PC-9 (cell line): ENCODE measurements at regions not wholly inside any gene's neighbourhood (a gene's known extent, or its start where the extent isn't known, plus 50 kb on each side); places are given as distances from the start of the nearest gene placed in this dataset.
"Not testable (repeated sequence)": the region's sequence is repeated elsewhere in the genome, so short reads cannot be mapped to it uniquely, and the experiment has no call there.

Source experiments
- BruUV-seq: library from RNA; stranded (reverse); fragments of 400-500 nt; replicated peaks from 2 replicates; lab custom pipeline; 2021; lab: Mats Ljungman, UMichigan
- CTCF ChIA-PET: fragments of 300-600 bp; sonication (Branson Sonifier 250); formaldehyde crosslinking; loops from one replicate; lab custom pipeline; 2022; ENCODE audit warnings: antibody characterized with exemption; lab: Charles Lee
- POLR2A ChIA-PET: fragments of 300-600 bp; sonication (Branson Sonifier 250); formaldehyde crosslinking; loops from one replicate; lab custom pipeline; 2022; ENCODE audit warnings: antibody characterized with exemption; ENCODE audit not compliant: unreplicated experiment; lab: Charles Lee
- DNase-seq, 2 experiments: peaks; one replicate each; pipeline versions ENCODE4 v3.0.0 to v3.0.0-alpha.2; 2015 to 2022; ENCODE audit warnings: mixed read lengths in 1 of 2
- H2AFZ ChIP-seq: fragments of 200-600 bp; sonication (generic); 2 replicates; pipeline ENCODE4 v1.8.1; 2017; ENCODE audit warnings: antibody characterized with exemption
- H3F3A ChIP-seq: fragments of 200-600 bp; sonication (generic); 2 replicates; pipeline ENCODE4 v1.8.1; 2017; ENCODE audit warnings: antibody characterized with exemption, mild to moderate bottlenecking, low read depth; ENCODE audit not compliant: insufficient read depth
- H3K27ac ChIP-seq: fragments of 200-600 bp; sonication (generic); 2 replicates; pipeline ENCODE4 v1.6.1; 2016; ENCODE audit warnings: mixed run types
- H3K27me3 ChIP-seq: fragments of 200-600 bp; sonication (generic); 2 replicates; pipeline ENCODE4 v1.6.1; 2016; ENCODE audit warnings: low read depth, mixed run types; ENCODE audit not compliant: insufficient read depth
- H3K36me3 ChIP-seq: fragments of 200-600 bp; sonication (generic); 2 replicates; pipeline ENCODE4 v1.6.1; 2016; ENCODE audit warnings: low read depth, mixed run types
- H3K4me1 ChIP-seq: fragments of 200-600 bp; sonication (generic); replicated peaks from 2 replicates; pipeline ENCODE4 v1.6.1; 2016; ENCODE audit warnings: mixed run types; ENCODE audit not compliant: insufficient read depth
- H3K4me2 ChIP-seq: fragments of 200-600 bp; sonication (generic); 2 replicates; pipeline ENCODE4 v1.6.1; 2017; ENCODE audit warnings: mixed run types
- H3K4me3 ChIP-seq: fragments of 200-600 bp; sonication (generic); 2 replicates; pipeline ENCODE4 v1.6.1; 2016; ENCODE audit warnings: mixed run types
- H3K79me2 ChIP-seq: fragments of 200-600 bp; sonication (generic); 2 replicates; pipeline ENCODE4 v1.6.1; 2017; ENCODE audit warnings: low read depth, mixed run types
- H3K9me2 ChIP-seq: fragments of 200-600 bp; sonication (generic); 2 replicates; pipeline ENCODE4 v1.8.1; 2017; ENCODE audit warnings: mild to moderate bottlenecking; ENCODE audit not compliant: insufficient read depth
- H3K9me3 ChIP-seq: fragments of 200-600 bp; sonication (generic); 2 replicates; pipeline ENCODE4 v1.8.1; 2016; ENCODE audit warnings: low read depth; ENCODE audit not compliant: insufficient read depth
- H4K20me1 ChIP-seq: fragments of 200-600 bp; sonication (generic); 2 replicates; pipeline ENCODE4 v1.8.1; 2017; ENCODE audit not compliant: insufficient read depth
- CTCF ChIP-seq: fragments of 200-600 bp; sonication (generic); conservative IDR thresholded peaks from 2 replicates; pipeline ENCODE4 v1.6.1; 2017; ENCODE audit warnings: mixed run types, antibody characterized with exemption, mild to moderate bottlenecking, moderate library complexity
- EZH2 ChIP-seq: fragments of 200-600 bp; sonication (generic); IDR thresholded peaks from 2 replicates; pipeline ENCODE4 v1.8.0; 2017; ENCODE audit warnings: antibody characterized with exemption, low read depth
- intact Hi-C: fragments of 100-400 bp; cut with micrococcal nuclease; formaldehyde crosslinking; loops from one replicate; pipeline ENCODE4 v1.10.0; 2022; ENCODE audit not compliant: unreplicated experiment

DNA sequence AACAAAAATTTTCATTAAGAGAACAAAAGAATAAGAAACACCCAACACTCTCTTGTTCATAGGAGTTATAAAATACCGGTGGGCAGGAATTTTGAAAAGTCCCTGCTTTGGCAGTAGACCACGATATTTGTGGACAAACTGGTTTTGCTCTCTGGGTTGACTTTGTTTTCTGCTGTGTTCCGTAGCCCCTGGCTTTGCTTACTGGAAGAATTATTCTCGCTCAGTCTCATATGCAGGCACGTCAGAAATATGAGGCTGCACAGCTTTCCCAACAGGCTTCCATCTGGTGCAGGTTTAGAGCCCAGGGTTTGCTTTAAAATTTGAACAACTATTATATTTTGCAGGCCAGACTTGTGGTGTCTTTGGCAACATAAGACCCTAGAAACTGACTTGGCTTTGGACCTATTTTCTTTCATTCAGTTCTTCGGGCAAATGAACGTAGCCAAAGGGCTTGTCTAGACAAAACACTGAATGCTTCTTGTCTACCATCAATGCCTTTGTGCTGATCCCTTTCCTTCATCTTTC lies 2012.6 kb downstream of the PCDH9 start:
- Histone ChIP-seq H3K4me3 (no peak overlapping the region), H3K9me3 (no peaks in the 10 kb centered on the region), H4K20me1 (no peaks in the 10 kb centered on the region), H3K27ac (no peak overlapping the region), H3K4me1 (no peaks in the 10 kb centered on the region), H3K9me2 (peaks cover 7% of the 10 kb centered on the region; the same call in 1 of the 2 replicates), H2AFZ (no peak overlapping the region), H3K27me3 (no peaks in the 10 kb centered on the region), H3K79me2 (no peaks in the 10 kb centered on the region), H3K36me3 (no peaks in the 10 kb centered on the region), H3K4me2 (no peak overlapping the region), H3F3A (no peaks in the 10 kb centered on the region)
- intact Hi-C loops = no loop called here
- TF ChIP-seq CTCF (no peak), EZH2 (no peak)
- POLR2A ChIA-PET = no interaction called here
- BruUV-seq = no TSS peak
- DNase-seq = no peak
- CTCF ChIA-PET = no interaction called here

DNA sequence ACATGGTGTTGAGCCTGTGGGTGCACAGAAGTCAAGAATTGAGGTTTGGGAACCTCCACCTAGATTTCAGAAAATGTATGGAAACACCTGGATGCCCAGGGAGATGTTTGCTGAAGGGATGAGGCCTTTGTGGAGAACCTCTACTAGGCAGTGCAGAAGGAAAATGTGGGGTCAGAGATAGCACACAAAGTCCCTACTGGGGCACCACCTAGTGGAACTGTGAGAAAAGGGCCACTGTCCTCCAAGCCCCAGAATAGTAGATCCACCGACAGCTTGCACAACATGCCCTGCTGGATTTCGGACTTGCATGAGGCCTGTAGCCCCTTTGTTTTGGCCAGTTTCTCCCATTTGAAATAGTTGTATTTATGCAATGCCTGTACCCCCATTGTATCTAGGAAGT lies 2027.3 kb downstream of the PCDH9 start:
- H3F3A ChIP-seq, H3K4me2 ChIP-seq, H3K27ac ChIP-seq, CTCF ChIA-PET, DNase-seq, H3K9me3 ChIP-seq, intact Hi-C loops, H3K79me2 ChIP-seq, H3K36me3 ChIP-seq, H3K9me2 ChIP-seq, BruUV-seq, H4K20me1 ChIP-seq, H3K27me3 ChIP-seq, H3K4me1 ChIP-seq, H2AFZ ChIP-seq, POLR2A ChIA-PET, H3K4me3 ChIP-seq: not testable (repeated sequence)

DNA sequence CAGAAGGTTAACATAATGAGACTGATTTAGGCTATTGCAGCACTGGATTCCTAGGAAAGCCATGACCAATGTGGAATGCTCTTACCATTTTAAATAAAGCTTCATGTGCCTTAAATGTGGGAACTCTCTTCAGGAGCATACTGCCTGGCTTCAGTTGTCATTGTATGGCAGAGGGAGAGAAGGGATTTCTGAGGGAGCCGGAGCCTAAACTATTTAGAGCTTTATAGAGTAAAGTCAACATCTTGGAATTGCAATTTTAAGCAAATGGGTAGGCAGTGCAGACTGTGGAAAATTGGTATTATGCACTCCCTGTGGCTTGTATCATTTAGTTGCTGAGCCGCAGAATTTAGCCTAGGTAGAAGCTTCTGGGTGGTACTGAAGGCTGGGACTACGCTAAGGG lies 2041.4 kb downstream of the PCDH9 start:
- POLR2A ChIA-PET = no interaction called here
- H4K20me1 ChIP-seq = no peaks in the 10 kb centered on the region

More for the DNA sequence above, 2041.4 kb downstream of the PCDH9 start:
- CTCF ChIA-PET = no interaction called here
- Histone ChIP-seq H3K9me3 (no peaks in the 10 kb centered on the region), H3K9me2 (no peaks in the 10 kb centered on the region), H2AFZ (no peak overlapping the region), H3K27ac (no peak overlapping the region), H3K36me3 (no peaks in the 10 kb centered on the region), H3K4me1 (no peaks in the 10 kb centered on the region), H3K4me2 (no peak overlapping the region), H3K4me3 (no peak overlapping the region), H3K27me3 (no peaks in the 10 kb centered on the region), H3K79me2 (no peaks in the 10 kb centered on the region), H3F3A (no peaks in the 10 kb centered on the region)
- DNase-seq = no peak
- intact Hi-C loops = no loop called here
- no TSS peak for BruUV-seq
- TF ChIP-seq CTCF (no peak), EZH2 (no peak)
